GM18858 (cell line): ENCODE measurements at regions not wholly inside any gene's neighbourhood (a gene's known extent, or its start where the extent isn't known, plus 50 kb on each side); places are given as distances from the start of the nearest gene placed in this dataset.
A peak's percentile ranks its signal among the peaks of the same experiment; 100 is the strongest.
"Not testable (repeated sequence)": the region's sequence is repeated elsewhere in the genome, so short reads cannot be mapped to it uniquely, and the experiment has no call there.

Source experiments
- ATAC-seq: cut with Tn5 transposase; IDR thresholded peaks from one replicate; pipeline ENCODE4 v1.9.1; 2021; ENCODE audit not compliant: unreplicated experiment

DNA sequence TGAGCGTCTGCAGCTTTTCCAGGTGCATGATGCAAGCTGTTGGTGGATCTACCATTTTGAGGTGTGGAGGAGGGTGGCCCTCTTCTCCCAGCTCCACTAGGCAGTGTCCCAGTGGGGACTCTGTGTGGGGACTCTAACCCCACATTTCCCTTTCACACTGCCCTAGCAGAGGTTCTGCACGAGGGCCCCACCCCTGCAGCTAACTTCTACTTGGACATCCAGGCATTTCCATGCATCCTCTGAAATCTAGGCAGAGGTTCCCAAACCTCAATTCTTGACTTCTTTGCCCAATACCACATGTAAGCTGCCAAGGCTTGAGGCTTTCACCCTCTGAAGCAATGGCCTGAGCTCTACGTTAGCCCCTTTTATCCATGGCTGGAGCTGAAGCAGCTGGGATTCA lies 61.4 kb upstream of the HGFAC start:
- not testable (repeated sequence) for ATAC-seq

DNA sequence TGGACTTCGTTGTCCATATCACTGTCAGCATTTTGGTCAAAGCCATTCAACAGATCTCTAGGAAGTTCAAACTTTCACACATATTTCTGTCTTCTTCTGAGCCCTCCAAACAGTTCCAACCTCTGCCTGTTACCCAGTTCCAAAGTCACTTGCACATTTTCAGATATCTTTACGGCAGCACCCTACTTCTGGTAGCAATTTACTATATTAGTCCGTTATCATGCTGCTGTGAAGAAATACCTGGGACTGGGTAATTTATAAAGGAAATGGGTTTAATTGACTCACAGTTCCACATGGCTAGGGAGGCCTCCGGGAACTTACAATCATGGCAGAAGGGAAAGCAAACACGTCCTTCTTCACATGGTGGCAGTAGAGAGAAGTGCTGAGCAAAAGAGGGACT lies 60.6 kb upstream of the HGFAC start:
- ATAC-seq, result not testable (repeated sequence)

DNA sequence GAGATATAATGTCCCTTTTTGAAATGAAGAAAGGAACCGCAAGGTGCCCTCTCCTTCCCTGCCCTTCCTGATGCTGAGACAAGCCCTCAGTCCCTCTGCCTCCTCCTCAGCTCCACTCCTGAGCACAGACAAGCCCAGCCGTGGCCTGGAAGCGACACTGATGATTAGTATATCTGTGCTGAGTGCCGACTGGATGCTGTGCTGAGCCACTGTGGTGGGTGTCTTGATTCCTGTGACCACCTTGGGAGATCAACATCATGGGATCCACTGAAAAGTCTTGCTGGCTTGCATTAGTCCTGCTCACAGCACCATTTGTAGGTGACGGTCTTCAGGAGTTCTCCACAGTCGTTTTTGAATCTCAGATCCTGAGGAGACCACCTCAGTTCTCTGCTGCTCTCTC lies 59.5 kb upstream of the HGFAC start:
- no peak for ATAC-seq

DNA sequence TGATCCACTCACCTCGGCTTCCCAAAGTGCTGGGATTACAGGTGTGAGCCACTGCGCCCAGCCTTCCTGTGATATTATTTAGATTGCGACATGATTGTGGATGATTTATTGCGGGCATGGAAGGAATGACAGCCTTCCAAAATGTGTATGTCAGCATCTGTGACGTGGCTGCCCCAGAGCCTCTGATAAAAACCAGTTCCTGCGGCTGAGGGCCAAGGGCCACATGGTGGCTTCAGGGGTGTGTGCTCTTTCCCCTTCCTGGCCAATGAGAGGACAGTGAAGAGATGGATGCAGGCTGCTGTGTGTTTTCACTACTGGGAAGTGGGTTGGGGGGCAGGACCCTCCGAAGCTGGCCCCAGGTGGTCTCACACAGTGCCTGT lies 57.4 kb upstream of the HGFAC start:
- no peak for ATAC-seq

DNA sequence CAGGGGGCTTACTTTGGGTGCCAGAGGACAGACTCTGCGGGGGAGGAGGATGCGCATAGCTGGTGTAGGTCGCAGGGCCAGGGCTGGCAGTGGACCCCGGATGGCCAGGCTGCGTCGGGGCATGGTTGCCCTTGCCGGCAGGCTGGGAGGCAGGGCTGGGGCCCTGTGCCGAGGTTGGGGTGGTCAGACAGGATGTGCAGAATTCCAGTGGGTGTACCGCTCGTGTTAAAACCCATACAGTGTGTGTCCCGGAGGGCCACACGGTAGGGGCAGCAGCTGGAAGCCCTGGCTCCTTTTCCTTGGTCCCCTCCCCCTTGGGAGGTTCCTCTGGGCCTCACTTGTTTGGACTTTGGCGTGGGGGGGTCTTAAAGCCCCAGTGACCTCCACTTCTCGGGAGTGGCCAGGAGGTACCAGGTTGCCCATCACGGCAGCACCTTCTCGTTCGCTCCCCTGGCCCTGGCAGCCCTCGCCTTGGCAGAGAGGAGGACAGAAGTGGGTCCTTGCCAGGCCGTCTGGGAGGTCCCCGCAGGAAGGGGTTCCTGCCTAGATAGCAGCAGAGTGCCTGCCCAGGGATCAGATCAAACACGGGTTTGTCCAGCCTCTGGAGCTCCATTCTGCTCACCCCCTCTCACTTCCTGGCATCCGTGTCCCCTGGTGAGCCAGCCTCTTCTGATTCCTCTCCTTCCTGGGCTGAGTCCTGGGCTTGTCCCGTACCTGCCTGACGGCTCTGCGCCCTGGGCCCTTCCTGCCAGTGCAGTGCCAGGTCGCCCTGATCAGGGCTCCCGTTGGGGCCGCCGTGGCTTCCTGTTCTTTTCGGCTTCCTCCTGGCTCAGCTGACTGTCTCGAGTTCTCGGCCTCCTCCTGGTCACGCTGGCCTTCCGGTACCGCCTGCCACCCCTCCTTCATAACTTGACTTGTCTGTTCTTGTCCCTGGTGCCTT lies 56.7 kb upstream of the HGFAC start:
- ATAC-seq, result no peak

DNA sequence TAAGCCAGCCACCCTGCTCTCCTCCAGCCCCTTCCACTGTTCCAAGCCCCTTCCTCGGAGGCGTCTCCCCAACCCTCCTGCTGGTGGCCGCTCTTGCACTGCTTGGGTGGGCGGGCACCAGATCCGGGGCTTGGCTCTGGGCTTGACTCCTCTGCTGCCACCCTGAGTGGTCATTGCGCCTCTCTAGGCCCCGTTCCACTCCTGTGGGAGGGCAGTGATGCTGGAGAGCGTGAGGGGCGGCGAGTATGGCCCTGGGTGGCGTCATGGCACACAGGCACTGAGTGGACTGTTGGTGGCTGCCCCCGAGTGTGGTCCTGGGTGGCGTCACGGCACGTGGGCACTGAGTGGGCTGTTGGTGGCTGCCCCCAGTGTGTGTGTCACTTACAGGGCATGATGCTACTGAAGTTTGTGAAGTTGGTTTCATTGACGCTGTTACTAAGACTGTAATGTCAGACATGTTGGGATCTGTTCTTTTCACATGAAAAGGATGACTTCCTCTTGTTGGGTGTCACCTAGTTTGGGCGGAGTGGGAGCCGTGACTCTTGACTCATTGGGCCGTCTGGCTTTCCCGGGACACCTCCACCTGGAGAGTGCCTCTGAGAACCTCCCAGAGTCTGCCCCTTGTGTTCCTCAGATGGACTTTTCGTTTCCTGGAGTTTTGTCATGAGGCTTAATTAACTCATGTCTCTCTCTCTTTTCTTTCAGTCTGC lies 55.9 kb upstream of the HGFAC start:
- no peak for ATAC-seq

DNA sequence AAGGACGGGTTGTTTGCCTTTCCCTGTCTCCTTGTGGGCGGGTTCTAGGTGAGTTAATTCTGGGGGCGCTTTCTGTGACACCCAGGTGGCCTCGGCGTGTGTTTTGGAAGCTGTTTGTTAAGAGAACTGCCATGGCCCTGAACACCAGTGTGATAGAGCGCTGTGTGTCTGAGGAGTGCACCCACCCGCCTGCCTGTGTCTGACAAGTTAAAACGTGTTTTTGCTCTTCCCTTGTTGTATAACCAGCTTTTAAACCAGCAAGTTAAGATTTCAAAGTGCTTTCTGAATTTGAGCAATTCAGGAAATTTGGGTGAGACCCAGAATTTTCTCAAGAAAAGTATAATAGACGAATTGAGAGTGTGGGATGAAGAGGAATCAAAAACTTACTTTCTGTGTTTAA lies 55.2 kb upstream of the HGFAC start:
- no peak for ATAC-seq

DNA sequence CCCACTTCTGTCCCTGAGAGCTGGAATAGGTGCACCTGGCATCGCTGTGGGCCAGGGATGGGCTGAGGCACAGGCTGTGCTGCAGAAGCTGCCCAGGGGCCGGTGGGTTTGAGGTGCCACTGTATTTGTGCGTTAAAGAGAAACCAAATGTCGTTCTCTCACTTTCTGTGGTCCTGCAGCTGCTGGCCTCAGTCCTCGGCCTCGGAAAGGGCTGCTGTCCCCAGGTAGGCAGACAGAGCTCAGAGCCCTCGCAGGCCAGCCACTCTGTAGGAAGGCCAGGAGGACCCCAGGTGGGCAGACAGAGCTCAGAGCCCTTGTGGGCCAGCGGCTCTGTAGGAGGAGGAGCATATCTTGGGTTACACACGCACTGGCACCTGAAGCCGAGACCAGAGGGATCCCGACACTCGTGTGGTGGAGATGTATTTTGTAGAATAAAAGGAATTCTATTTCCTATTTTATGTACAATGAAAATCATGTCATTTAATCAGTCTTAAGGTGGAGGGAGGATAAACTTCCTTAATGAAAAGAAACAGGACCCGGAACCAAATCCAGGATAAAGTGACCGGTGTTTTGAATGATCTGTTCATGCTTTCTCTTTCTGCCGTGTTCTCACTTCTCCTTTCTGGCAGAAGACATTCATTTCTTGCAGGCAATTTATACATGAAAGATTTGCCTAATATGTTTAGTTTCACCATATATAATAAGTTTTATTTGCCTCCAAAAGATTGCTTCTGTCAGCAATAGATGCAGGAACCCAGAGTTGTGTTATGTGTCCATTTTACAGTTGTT lies 54.4 kb upstream of the HGFAC start:
- peak; percentile 47 for ATAC-seq

DNA sequence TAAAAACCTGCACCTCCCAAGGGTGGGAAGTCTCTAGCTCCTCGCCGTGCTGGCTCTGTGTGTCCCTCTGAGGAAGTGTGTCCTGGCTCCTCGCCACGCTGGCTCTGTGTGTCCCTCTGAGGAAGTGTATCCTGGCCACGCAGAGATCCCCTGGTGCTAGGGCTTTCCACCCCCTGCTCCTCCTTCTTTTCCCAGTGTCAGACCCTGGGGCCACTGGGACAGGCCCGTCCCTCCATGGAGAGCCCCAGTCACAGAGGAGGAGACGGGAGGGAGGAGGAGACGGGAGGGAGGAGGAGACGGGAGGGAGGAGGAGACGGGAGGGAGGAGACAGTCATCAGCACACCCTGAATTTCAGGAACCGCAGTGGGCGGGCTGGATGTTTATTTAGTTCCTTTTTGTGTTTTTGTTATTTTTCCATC lies 53.8 kb upstream of the HGFAC start:
- ATAC-seq, result peak; percentile 17

DNA sequence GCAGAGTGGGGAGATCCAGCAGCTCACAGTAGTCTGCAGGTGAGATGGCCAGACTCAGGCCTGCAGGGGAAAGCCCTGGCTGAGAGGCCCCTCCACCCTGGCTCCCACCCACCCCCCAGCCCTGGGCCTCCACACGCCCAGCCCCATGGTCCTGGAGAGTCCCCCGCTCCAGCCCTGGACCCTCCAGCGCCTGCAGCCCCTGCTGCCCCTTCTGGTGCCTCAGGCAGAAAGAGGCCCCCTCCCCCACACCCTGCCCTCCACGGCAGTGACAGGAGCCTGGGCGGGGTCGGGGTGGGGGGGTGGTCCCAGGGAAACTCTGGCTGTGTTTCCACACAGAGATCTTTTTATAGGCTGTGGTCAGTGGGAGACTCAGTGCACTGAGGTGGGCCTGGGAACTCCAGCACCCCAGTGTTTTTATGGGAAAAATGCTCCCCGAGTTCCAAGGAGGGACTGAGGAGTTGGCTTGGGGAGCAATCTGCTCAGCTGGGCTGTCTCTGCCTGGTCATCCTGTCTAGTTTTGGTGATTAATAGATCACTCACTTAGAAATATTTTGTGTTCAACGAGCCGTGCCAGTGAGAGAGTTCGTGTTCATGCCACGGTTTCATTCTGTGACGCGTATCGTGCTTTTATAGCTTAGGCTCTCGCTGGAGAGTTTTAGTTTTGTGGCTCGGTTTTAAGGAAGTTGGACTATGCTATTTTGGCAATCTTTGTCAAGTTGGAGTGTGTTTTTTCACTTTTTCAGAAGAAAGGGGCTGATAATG lies 53.1 kb upstream of the HGFAC start:
- ATAC-seq, result peak; percentile 54

DNA sequence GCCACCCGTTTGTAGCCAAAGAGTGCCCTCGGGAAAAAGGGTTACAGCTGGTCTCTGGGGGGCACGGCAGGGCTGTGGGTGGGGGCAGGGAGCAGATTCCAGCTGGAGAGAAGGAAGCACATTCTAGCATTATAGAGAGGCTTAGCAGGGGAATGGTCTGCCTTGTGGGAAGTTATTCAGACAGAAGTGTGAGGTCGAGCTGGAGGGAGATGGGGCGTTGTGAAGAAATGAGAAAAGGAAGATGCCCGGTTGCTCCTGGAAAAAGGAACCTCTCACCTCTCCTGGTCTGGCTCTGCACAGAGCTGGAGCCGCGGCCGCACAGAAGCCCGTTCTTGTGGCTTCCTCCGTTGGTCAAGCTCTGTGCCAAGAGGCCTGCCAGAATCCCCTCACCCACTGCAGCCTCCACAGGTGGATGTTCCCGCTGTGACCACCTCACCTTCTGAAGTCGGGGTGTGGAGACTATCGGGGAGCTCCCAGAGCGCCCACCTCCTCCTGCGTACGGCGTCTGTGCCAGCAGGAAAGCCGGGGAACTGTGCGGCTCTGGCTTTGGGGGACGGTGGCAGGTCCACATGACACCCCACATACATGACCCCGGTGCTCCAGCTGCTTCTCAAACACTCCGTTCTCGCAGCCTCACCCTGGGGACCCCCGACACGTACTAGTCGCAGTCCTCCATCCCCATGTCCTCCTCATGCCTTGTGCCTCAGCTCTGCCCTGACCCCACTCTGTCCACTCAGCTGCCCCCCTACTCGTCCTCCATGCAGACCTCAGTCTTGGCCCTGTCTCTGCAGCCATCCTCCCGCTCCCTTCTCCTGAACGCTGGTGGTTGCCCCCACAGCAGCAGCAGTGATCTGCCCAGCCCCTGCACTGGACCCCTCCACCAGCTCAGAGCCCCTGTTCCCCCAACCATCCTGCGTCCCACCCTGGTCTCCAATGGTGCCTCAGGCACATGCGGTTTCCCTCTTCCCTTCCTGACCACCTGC lies 52.2 kb upstream of the HGFAC start:
- no peak for ATAC-seq

DNA sequence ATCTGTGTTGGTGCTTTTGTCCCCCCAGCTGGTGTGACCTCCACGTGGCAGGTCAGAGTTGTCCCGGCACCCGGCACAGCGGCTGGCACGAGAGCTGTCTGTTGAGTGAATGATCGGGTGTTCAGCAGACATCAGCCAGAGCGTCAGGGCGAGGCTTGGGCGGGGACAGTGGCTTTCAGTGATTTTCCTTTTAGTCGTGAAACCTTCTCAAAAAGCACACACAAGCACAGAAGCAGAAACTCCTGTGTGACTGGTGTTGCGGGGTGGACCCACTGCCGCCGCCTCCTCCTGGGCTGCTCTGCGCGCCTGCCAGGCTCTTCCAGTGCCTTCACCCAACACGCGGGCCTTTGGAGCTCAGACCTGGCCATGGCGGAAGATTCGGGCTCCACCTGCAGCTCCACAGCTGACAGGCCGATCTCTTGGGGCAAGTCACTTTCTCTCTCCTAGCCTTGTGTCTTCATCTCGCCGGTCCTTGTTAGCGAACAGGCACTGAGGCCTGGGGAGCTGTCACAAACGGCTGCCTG lies 51.4 kb upstream of the HGFAC start:
- no peak for ATAC-seq

DNA sequence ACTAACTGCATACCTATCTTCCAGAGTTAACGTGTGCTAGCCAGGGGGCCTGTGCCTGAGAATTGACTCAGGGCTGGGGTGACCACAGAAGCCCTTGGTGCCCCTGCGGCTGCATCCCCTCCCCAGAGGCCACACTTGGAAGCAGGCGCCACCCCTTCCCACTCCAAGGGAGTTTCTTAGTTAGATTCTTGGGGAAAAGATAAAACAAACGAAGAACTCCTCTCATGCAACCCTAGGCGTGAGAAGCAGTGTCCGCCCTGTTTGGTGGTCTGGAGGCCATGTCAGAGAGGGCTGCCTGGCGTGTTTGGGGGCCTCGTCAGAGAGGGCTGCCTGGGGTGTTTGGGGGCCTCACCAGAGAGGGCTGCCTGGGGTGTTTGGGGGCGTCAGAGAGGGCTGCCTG lies 50.3 kb upstream of the HGFAC start:
- ATAC-seq, result no peak
